Esophagus squamous epithelium (tissue), 4 donors: ENCODE measurements at regions not wholly inside any gene's neighbourhood (a gene's known extent, or its start where the extent isn't known, plus 50 kb on each side); places are given as distances from the start of the nearest gene placed in this dataset.

Experiments used
- POLR2A ChIP-seq, 4 donors: fragments of 450-650 bp; IDR thresholded peaks; one replicate each; pipeline ENCODE4 v1.6.1; 2017; ENCODE audit warnings: antibody characterized with exemption in 4 of 4, mild to moderate bottlenecking in 4 of 4, moderate library complexity in 3 of 4
- TF ChIP-seq, protein P1 (sequence below), 6 experiments: fragments of 450-650 bp in 4 of 6; fragments of 200-600 bp in 2 of 6; sonication (generic) in 2 of 6; IDR thresholded peaks; one replicate each; pipeline ENCODE4 v1.5.1; 2016 to 2019; ENCODE audit warnings: antibody characterized with exemption in 6 of 6, mild to moderate bottlenecking in 4 of 6, moderate library complexity in 4 of 6

DNA sequence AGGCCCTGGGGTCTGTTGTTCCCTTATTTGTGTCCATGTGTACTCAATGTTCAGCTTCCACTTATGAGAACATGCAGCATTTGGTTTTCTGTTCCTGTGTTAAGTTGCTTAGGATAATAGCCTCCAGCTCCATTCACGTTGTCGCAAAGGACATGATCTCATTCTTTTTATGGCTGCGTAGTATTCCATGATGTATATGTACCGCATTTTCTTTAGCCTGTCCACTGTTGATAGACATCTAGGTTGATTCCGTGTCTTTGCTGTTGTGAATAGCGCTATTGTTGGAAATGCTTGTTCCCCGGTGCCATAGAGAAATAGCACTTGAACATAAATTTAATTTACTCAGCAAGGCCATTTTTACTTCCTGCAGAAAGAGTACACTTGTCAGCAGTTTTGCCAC, 51.3 kb upstream of the EPAS1 start:
- TF ChIP-seq, protein P1, sequence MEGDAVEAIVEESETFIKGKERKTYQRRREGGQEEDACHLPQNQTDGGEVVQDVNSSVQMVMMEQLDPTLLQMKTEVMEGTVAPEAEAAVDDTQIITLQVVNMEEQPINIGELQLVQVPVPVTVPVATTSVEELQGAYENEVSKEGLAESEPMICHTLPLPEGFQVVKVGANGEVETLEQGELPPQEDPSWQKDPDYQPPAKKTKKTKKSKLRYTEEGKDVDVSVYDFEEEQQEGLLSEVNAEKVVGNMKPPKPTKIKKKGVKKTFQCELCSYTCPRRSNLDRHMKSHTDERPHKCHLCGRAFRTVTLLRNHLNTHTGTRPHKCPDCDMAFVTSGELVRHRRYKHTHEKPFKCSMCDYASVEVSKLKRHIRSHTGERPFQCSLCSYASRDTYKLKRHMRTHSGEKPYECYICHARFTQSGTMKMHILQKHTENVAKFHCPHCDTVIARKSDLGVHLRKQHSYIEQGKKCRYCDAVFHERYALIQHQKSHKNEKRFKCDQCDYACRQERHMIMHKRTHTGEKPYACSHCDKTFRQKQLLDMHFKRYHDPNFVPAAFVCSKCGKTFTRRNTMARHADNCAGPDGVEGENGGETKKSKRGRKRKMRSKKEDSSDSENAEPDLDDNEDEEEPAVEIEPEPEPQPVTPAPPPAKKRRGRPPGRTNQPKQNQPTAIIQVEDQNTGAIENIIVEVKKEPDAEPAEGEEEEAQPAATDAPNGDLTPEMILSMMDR (IDR thresholded peaks at IDR 0.05), result no peak
- TF ChIP-seq POLR2A (IDR thresholded peaks at IDR 0.05), result no peak
